B cell (primary cell): ENCODE measurements at regions not wholly inside any gene's neighbourhood (a gene's known extent, or its start where the extent isn't known, plus 50 kb on each side); places are given as distances from the start of the nearest gene placed in this dataset.
"Not testable (repeated sequence)": the region's sequence is repeated elsewhere in the genome, so short reads cannot be mapped to it uniquely, and the experiment has no call there.

Experiments
- ATAC-seq: fragments of 200-7000 bp; cut with Tn5 transposase; one replicate; pipeline ENCODE4 v1.10.0; 2021; ENCODE audit warnings: low read depth, mild to moderate bottlenecking, moderate number of reproducible peaks, moderate library complexity
- CTCF ChIA-PET: fragments of 350-600 bp; sonication (Branson Sonifier 250); formaldehyde crosslinking; loops from one replicate; lab custom pipeline; 2021; ENCODE audit warnings: antibody characterized with exemption, inconsistent platforms; lab: Charles Lee
- POLR2A ChIA-PET: fragments of 350-600 bp; sonication (Branson Sonifier 250); formaldehyde crosslinking; loops from one replicate; lab custom pipeline; 2021; ENCODE audit warnings: antibody characterized with exemption; lab: Charles Lee
- DNase-seq: peaks from one replicate; pipeline ENCODE4 v3.0.0; 2013
- H2AFZ ChIP-seq: 2 replicates; pipeline ENCODE4 v1.6.1; 2012; ENCODE audit warnings: mild to moderate bottlenecking, low read depth, low read length; ENCODE audit not compliant: insufficient read depth, poor library complexity, severe bottlenecking
- H3K27ac ChIP-seq, 2 donors: 1 replicate in 1 of 2; 2 replicates in 1 of 2; pipeline ENCODE4 v1.5.1; 2012 to 2013; ENCODE audit warnings: low read length in 2 of 2, mild to moderate bottlenecking in 2 of 2, moderate library complexity in 1 of 2
- H3K27me3 ChIP-seq, 4 experiments: fragments of 200-600 bp in 1 of 4; sonication (generic) in 1 of 4; replicated peaks in 1 of 4; 1 replicate in 2 of 4; 2 replicates in 2 of 4; pipeline versions ENCODE4 v1.6.1 to v1.7.0; 2013 to 2016; ENCODE audit warnings: low read length in 3 of 4, mild to moderate bottlenecking in 2 of 4, mixed read lengths in 1 of 4, moderate library complexity in 1 of 4; ENCODE audit not compliant: insufficient read depth in 4 of 4, control insufficient read depth in 3 of 4; ENCODE audit errors: control extremely low read depth in 1 of 4
- H3K36me3 ChIP-seq, 2 experiments: replicated peaks in 1 of 2; 1 replicate in 1 of 2; 2 replicates in 1 of 2; pipeline versions ENCODE4 v1.6.1 to v1.7.1; 2013; ENCODE audit warnings: low read length in 1 of 2; ENCODE audit not compliant: insufficient read depth in 2 of 2, control insufficient read depth in 1 of 2; ENCODE audit errors: control extremely low read depth in 1 of 2, extremely low read depth in 1 of 2
- H3K4me1 ChIP-seq, 2 donors: fragments of 200-600 bp in 1 of 2; sonication (generic) in 1 of 2; 1 replicate in 1 of 2; 2 replicates in 1 of 2; pipeline versions ENCODE4 v1.5.1 to v1.6.1; 2013 to 2017; ENCODE audit warnings: low read length in 2 of 2; ENCODE audit not compliant: control insufficient read depth in 2 of 2, insufficient read depth in 2 of 2
- H3K4me2 ChIP-seq: replicated peaks from 2 replicates; pipeline ENCODE3; 2012; ENCODE audit warnings: mild to moderate bottlenecking, low read depth, low read length; ENCODE audit not compliant: poor library complexity, severe bottlenecking
- H3K4me3 ChIP-seq, 5 experiments: fragments of 200-600 bp in 1 of 5; sonication (generic) in 1 of 5; 1 replicate in 3 of 5; 2 replicates in 2 of 5; pipeline versions ENCODE4 v1.5.1 to v1.7.0; 2011 to 2016; ENCODE audit warnings: low read length in 4 of 5, mild to moderate bottlenecking in 4 of 5, low read depth in 2 of 5, control low read depth in 1 of 5, moderate library complexity in 1 of 5; ENCODE audit not compliant: insufficient read depth in 1 of 5; ENCODE audit errors: control extremely low read depth in 1 of 5, extremely low read depth in 1 of 5
- H3K79me2 ChIP-seq: fragments of 200-600 bp; sonication (generic); one replicate; pipeline ENCODE4 v1.6.0; 2016; ENCODE audit warnings: low read length; ENCODE audit not compliant: control insufficient read depth, insufficient read depth
- H3K9ac ChIP-seq: fragments of 200-600 bp; sonication (generic); 2 replicates; pipeline ENCODE4 v1.6.1; 2017; ENCODE audit warnings: mild to moderate bottlenecking, low read length, moderate library complexity
- H3K9me3 ChIP-seq, 3 donors: one replicate each; pipeline versions ENCODE4 v1.6.1 to v1.7.1; 2013; ENCODE audit warnings: low read length in 2 of 3; ENCODE audit not compliant: control insufficient read depth in 2 of 3, insufficient read depth in 1 of 3; ENCODE audit errors: control extremely low read depth in 1 of 3
- H4K20me1 ChIP-seq: 2 replicates; pipeline ENCODE4 v1.6.0; 2012; ENCODE audit warnings: mild to moderate bottlenecking, low read length; ENCODE audit not compliant: insufficient read depth, control insufficient read depth, poor library complexity, severe bottlenecking
- H3K27ac Mint-ChIP-seq: one replicate; pipeline ENCODE4 v1.8.0; 2021; ENCODE audit warnings: mixed read lengths
- H3K27me3 Mint-ChIP-seq: one replicate; pipeline ENCODE4 v1.8.0; 2021; ENCODE audit warnings: mixed read lengths
- H3K4me1 Mint-ChIP-seq: one replicate; pipeline ENCODE4 v1.8.0; 2021; ENCODE audit warnings: mixed read lengths
- H3K4me3 Mint-ChIP-seq: one replicate; pipeline ENCODE4 v1.8.0; 2021; ENCODE audit warnings: mixed read lengths
- H3K9me3 Mint-ChIP-seq: one replicate; pipeline ENCODE4 v1.8.0; 2022; ENCODE audit warnings: mixed read lengths; ENCODE audit not compliant: insufficient read depth
- EZH2 ChIP-seq: IDR thresholded peaks from 2 replicates; pipeline ENCODE4 v1.6.1; 2012; ENCODE audit warnings: borderline replicate concordance, low read depth, mild to moderate bottlenecking, moderate library complexity, low read length; ENCODE audit not compliant: insufficient read depth, poor library complexity, severe bottlenecking
- WGBS: methylation state at CpG from one replicate; pipeline ENCODE4 v1.1.5; 2013; ENCODE audit warnings: missing lambda C conversion rate; ENCODE audit not compliant: insufficient coverage; 5-methylcytosine and 5-hydroxymethylcytosine counted together
- intact Hi-C: fragments of 100-400 bp; cut with micrococcal nuclease; formaldehyde crosslinking; loops from one replicate; pipeline ENCODE4 v1.10.0; 2022
- TF ChIP-seq, protein P1 (sequence below): fragments of 200-600 bp; IDR thresholded peaks from one replicate; pipeline ENCODE4 v1.8.0; 2022; ENCODE audit warnings: antibody characterized with exemption, mild to moderate bottlenecking

GRCh38 chr14:101090976-101091375, 187.5 kb upstream of the RTL1 start:
- DNase-seq (no peak), ATAC-seq (no peak)
- WGBS: no CpG with 5 or more reads among the region's 2 CpGs
- no peak overlapping the region for H3K4me2 ChIP-seq
- no peak overlapping the region for H3K27ac Mint-ChIP-seq
- no peaks in the 10 kb centered on the region for H3K36me3 ChIP-seq
- no peaks in the 10 kb centered on the region for H3K4me1 Mint-ChIP-seq
- peaks cover 0 to 17% (median 0%) of the 10 kb centered on the region in 3 donors for H3K9me3 ChIP-seq
- H3K79me2 ChIP-seq: no peaks in the 10 kb centered on the region
- H3K27me3 ChIP-seq: no peaks in the 10 kb centered on the region
- no peak overlapping the region for H3K4me3 Mint-ChIP-seq
- H3K27ac ChIP-seq: no peak overlapping the region
- no peaks in the 10 kb centered on the region for H3K4me1 ChIP-seq
- intact Hi-C loops: no loop called here
- ChIA-PET POLR2A (no interaction called here), CTCF (no interaction called here)
- no peak overlapping the region for H2AFZ ChIP-seq
- H4K20me1 ChIP-seq: no peaks in the 10 kb centered on the region
- H3K27me3 Mint-ChIP-seq: peaks cover 4% of the 10 kb centered on the region
- no peak overlapping the region for H3K4me3 ChIP-seq
- TF ChIP-seq, protein P1, sequence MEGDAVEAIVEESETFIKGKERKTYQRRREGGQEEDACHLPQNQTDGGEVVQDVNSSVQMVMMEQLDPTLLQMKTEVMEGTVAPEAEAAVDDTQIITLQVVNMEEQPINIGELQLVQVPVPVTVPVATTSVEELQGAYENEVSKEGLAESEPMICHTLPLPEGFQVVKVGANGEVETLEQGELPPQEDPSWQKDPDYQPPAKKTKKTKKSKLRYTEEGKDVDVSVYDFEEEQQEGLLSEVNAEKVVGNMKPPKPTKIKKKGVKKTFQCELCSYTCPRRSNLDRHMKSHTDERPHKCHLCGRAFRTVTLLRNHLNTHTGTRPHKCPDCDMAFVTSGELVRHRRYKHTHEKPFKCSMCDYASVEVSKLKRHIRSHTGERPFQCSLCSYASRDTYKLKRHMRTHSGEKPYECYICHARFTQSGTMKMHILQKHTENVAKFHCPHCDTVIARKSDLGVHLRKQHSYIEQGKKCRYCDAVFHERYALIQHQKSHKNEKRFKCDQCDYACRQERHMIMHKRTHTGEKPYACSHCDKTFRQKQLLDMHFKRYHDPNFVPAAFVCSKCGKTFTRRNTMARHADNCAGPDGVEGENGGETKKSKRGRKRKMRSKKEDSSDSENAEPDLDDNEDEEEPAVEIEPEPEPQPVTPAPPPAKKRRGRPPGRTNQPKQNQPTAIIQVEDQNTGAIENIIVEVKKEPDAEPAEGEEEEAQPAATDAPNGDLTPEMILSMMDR: no peak
- no peak for TF ChIP-seq EZH2
- peaks cover under 1% of the 10 kb centered on the region for H3K9me3 Mint-ChIP-seq
- no peak overlapping the region for H3K9ac ChIP-seq

- 97% methylated on average over 4 of the region's 6 CpGs for WGBS
Measured at GRCh38 chr14:101094916-101095315, 191.4 kb upstream of the RTL1 start.

More at GRCh38 chr14:101094916-101095315, 191.4 kb upstream of the RTL1 start:
- intact Hi-C loops, H3K27ac Mint-ChIP-seq, H3K27me3 Mint-ChIP-seq, H3K79me2 ChIP-seq, H3K9ac ChIP-seq, H3K4me1 ChIP-seq, H3K4me2 ChIP-seq, H3K4me3 Mint-ChIP-seq, H3K9me3 Mint-ChIP-seq, POLR2A ChIA-PET, DNase-seq, H2AFZ ChIP-seq, H3K4me1 Mint-ChIP-seq, H3K27ac ChIP-seq, H3K36me3 ChIP-seq, H3K9me3 ChIP-seq, CTCF ChIA-PET, H4K20me1 ChIP-seq, H3K4me3 ChIP-seq, ATAC-seq, H3K27me3 ChIP-seq: not testable (repeated sequence)
